Activated CD4-positive, CD25-positive, alpha-beta regulatory T cell (primary cell): ENCODE measurements at regions not wholly inside any gene's neighbourhood (a gene's known extent, or its start where the extent isn't known, plus 50 kb on each side); places are given as distances from the start of the nearest gene placed in this dataset.

Experiments used
- DNase-seq, 4 experiments: peaks; one replicate each; lab custom pipeline; 2025; lab: John Stamatoyannopoulos, UW

- DNase-seq, result no peak
These were observed 80.5 kb downstream of the CLDN34 start for GRCh38 chrX:10047631-10048030.

- DNase-seq, result no peak
These were observed 80.9 kb downstream of the CLDN34 start for GRCh38 chrX:10048076-10048475.

- DNase-seq, result no peak
These were observed 81.5 kb downstream of the CLDN34 start for GRCh38 chrX:10048707-10049106.

GRCh38 chrX:10049236-10049635 is 82.1 kb downstream of the CLDN34 start:
- DNase-seq, result no peak

- no peak for DNase-seq
These were observed 83.3 kb downstream of the CLDN34 start for GRCh38 chrX:10050481-10050880.

- DNase-seq, result no peak
These were observed 84.8 kb downstream of the CLDN34 start for GRCh38 chrX:10051866-10052480.

GRCh38 chrX:10052906-10053625 is 85.9 kb downstream of the CLDN34 start:
- DNase-seq, result no peak

GRCh38 chrX:10054396-10054795 is 87.2 kb downstream of the CLDN34 start:
- no peak for DNase-seq

- DNase-seq, result no peak
These were observed 88.3 kb downstream of the CLDN34 start for GRCh38 chrX:10055430-10055829.

- no peak for DNase-seq
These were observed 94.4 kb upstream of the CLCN4 start for GRCh38 chrX:10062352-10062751.

GRCh38 chrX:10062980-10063379 is 93.8 kb upstream of the CLCN4 start:
- no peak for DNase-seq

- DNase-seq, result no peak
These were observed 92.0 kb upstream of the CLCN4 start for GRCh38 chrX:10064736-10065135.

- DNase-seq, result no peak
These were observed 85.9 kb upstream of the CLCN4 start for GRCh38 chrX:10070714-10071436.

GRCh38 chrX:10071451-10072144 is 85.2 kb upstream of the CLCN4 start:
- no peak for DNase-seq

- DNase-seq, result no peak
These were observed 83.8 kb upstream of the CLCN4 start for GRCh38 chrX:10072786-10073568.

- no peak for DNase-seq
These were observed 83.1 kb upstream of the CLCN4 start for GRCh38 chrX:10073671-10074070.

GRCh38 chrX:10074241-10074941 is 82.4 kb upstream of the CLCN4 start:
- no peak for DNase-seq

- no peak for DNase-seq
These were observed 80.0 kb upstream of the CLCN4 start for GRCh38 chrX:10076765-10077164.

GRCh38 chrX:10077425-10078188 is 79.2 kb upstream of the CLCN4 start:
- no peak for DNase-seq

- DNase-seq, result no peak
These were observed 78.5 kb upstream of the CLCN4 start for GRCh38 chrX:10078266-10078665.
